ENCODE measurements at regions not wholly inside any gene's neighbourhood (a gene's known extent, or its start where the extent isn't known, plus 50 kb on each side); places are given as distances from the start of the nearest gene placed in this dataset.

GRCh38 chr1:172916116-172916515, 134.6 kb downstream of the TNFSF18 start:
- Histone ChIP-seq H4K20me1 (ENCODE audit: insufficient read depth, low read length) (no peaks in the 10 kb centered on the region), H3F3A (ENCODE audit: insufficient read depth, low read length) (no peaks in the 10 kb centered on the region), H3K9ac (ENCODE audit: low read length) (no peak overlapping the region), H3K27ac (ENCODE audit: low read length) (no peak overlapping the region), H3K9me3 (replicated peaks; ENCODE audit: insufficient read depth, low read length) (no peaks in the 10 kb centered on the region), H3K27me3 (replicated peaks; ENCODE audit: insufficient read depth, low read length) (0 out of 2 replicates have a peak, but pooled peaks cover 4% of the 10 kb centered on the region), H3K36me3 (replicated peaks; ENCODE audit: insufficient read depth, low read length) (no peaks in the 10 kb centered on the region), H3K4me3 (ENCODE audit: low read length) (no peak overlapping the region), H3K9me2 (replicated peaks; ENCODE audit: insufficient read depth, low read length) (no peaks in the 10 kb centered on the region), H3K79me2 (ENCODE audit: low read length) (no peaks in the 10 kb centered on the region), H3K4me2 (ENCODE audit: low read depth, low read length) (no peak overlapping the region), H2AFZ (ENCODE audit: low read length) (no peak overlapping the region), H3K4me1 (ENCODE audit: low read length) (0 out of 2 replicates have a peak, but pooled peaks cover 3% of the 10 kb centered on the region)
- DNase-seq, result no peak
- TF ChIP-seq EZH2 (optimal IDR thresholded peaks at IDR 0.05; ENCODE audit: low read depth, low read length) (no peak), EZH2phosphoT487 (IDR thresholded peaks at IDR 0.05; ENCODE audit: low read length) (no peak)
- TF ChIP-seq, protein P1, sequence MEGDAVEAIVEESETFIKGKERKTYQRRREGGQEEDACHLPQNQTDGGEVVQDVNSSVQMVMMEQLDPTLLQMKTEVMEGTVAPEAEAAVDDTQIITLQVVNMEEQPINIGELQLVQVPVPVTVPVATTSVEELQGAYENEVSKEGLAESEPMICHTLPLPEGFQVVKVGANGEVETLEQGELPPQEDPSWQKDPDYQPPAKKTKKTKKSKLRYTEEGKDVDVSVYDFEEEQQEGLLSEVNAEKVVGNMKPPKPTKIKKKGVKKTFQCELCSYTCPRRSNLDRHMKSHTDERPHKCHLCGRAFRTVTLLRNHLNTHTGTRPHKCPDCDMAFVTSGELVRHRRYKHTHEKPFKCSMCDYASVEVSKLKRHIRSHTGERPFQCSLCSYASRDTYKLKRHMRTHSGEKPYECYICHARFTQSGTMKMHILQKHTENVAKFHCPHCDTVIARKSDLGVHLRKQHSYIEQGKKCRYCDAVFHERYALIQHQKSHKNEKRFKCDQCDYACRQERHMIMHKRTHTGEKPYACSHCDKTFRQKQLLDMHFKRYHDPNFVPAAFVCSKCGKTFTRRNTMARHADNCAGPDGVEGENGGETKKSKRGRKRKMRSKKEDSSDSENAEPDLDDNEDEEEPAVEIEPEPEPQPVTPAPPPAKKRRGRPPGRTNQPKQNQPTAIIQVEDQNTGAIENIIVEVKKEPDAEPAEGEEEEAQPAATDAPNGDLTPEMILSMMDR (IDR thresholded peaks at IDR 0.05; ENCODE audit: low read length), result no peak

- Histone ChIP-seq H4K20me1 (ENCODE audit: insufficient read depth, low read length) (no peaks in the 10 kb centered on the region), H3K27me3 (replicated peaks; ENCODE audit: insufficient read depth, low read length) (0 out of 2 replicates have a peak, but pooled peaks cover 4% of the 10 kb centered on the region), H3K4me3 (ENCODE audit: low read length) (no peak overlapping the region), H3K9ac (ENCODE audit: low read length) (no peak overlapping the region), H3K27ac (ENCODE audit: low read length) (no peak overlapping the region), H3K9me2 (replicated peaks; ENCODE audit: insufficient read depth, low read length) (no peaks in the 10 kb centered on the region), H2AFZ (ENCODE audit: low read length) (no peak overlapping the region), H3K79me2 (ENCODE audit: low read length) (no peaks in the 10 kb centered on the region), H3K36me3 (replicated peaks; ENCODE audit: insufficient read depth, low read length) (no peaks in the 10 kb centered on the region), H3K4me1 (ENCODE audit: low read length) (0 out of 2 replicates have a peak, but pooled peaks cover 3% of the 10 kb centered on the region), H3F3A (ENCODE audit: insufficient read depth, low read length) (no peaks in the 10 kb centered on the region), H3K4me2 (ENCODE audit: low read depth, low read length) (no peak overlapping the region), H3K9me3 (replicated peaks; ENCODE audit: insufficient read depth, low read length) (no peaks in the 10 kb centered on the region)
- TF ChIP-seq EZH2 (optimal IDR thresholded peaks at IDR 0.05; ENCODE audit: low read depth, low read length) (no peak), EZH2phosphoT487 (IDR thresholded peaks at IDR 0.05; ENCODE audit: low read length) (no peak)
- TF ChIP-seq, protein P1 (IDR thresholded peaks at IDR 0.05; ENCODE audit: low read length), result no peak
- DNase-seq, result no peak
These were observed 132.8 kb downstream of the TNFSF18 start for GRCh38 chr1:172917972-172918371.

DNA sequence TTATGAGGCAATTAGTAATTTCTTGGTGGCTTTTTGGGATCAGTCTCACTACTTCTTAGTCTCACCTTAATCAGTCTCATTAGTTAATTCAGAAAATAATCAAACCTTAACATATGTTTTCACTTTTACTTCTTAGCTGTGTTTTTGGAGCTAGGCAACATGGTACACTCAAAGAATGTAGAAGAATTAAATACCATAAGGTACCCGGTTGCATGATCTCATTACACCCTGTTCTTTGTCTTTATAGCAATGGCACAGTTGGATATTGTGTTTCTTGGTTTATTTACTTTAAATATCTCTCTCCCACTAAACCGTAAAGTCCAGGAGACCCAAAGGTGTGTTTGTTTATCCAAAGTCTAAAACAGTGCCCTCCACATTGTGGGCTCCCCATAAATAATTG, 132.3 kb downstream of the TNFSF18 start:
- Histone ChIP-seq H3K4me3 (ENCODE audit: low read length) (no peak overlapping the region), H3K27me3 (replicated peaks; ENCODE audit: insufficient read depth, low read length) (0 out of 2 replicates have a peak, but pooled peaks cover 2% of the 10 kb centered on the region), H3K9me2 (replicated peaks; ENCODE audit: insufficient read depth, low read length) (no peaks in the 10 kb centered on the region), H3K9me3 (replicated peaks; ENCODE audit: insufficient read depth, low read length) (no peaks in the 10 kb centered on the region), H3K4me1 (ENCODE audit: low read length) (0 out of 2 replicates have a peak, but pooled peaks cover 3% of the 10 kb centered on the region), H3K9ac (ENCODE audit: low read length) (no peak overlapping the region), H3F3A (ENCODE audit: insufficient read depth, low read length) (no peaks in the 10 kb centered on the region), H3K36me3 (replicated peaks; ENCODE audit: insufficient read depth, low read length) (no peaks in the 10 kb centered on the region), H3K27ac (ENCODE audit: low read length) (no peak overlapping the region), H3K4me2 (ENCODE audit: low read depth, low read length) (no peak overlapping the region), H4K20me1 (ENCODE audit: insufficient read depth, low read length) (no peaks in the 10 kb centered on the region), H2AFZ (ENCODE audit: low read length) (no peak overlapping the region), H3K79me2 (ENCODE audit: low read length) (no peaks in the 10 kb centered on the region)
- TF ChIP-seq EZH2 (optimal IDR thresholded peaks at IDR 0.05; ENCODE audit: low read depth, low read length) (no peak), EZH2phosphoT487 (IDR thresholded peaks at IDR 0.05; ENCODE audit: low read length) (no peak)
- TF ChIP-seq, protein P1 (IDR thresholded peaks at IDR 0.05; ENCODE audit: low read length), result no peak
- DNase-seq, result no peak

Measured in MM.1S (cell line).